ENCODE measurements at regions not wholly inside any gene's neighbourhood (a gene's known extent, or its start where the extent isn't known, plus 50 kb on each side); places are given as distances from the start of the nearest gene placed in this dataset.

GRCh38 chr5:20351849-20352248 lies 363.8 kb upstream of the CDH18 start:
- no peak for TF ChIP-seq CTCF (IDR thresholded peaks at IDR 0.05)
- TF ChIP-seq EZH2 (IDR thresholded peaks at IDR 0.05), result no peak
- TF ChIP-seq EZH2phosphoT487 (IDR thresholded peaks at IDR 0.05), result no peak
